NCI-H2196 treated with DMSO at 0.1 percent for 48 hours (cell line): ENCODE measurements at regions not wholly inside any gene's neighbourhood (a gene's known extent, or its start where the extent isn't known, plus 50 kb on each side); places are given as distances from the start of the nearest gene placed in this dataset.

Experiments used
- DNase-seq: peaks from one replicate; lab custom pipeline; 2025; ENCODE audit not compliant: unreplicated experiment; lab: John Stamatoyannopoulos, UW

GRCh38 chr6:105619971-105620741, 217.3 kb upstream of the PREP start:
- DNase-seq = no peak

GRCh38 chr6:105618247-105618646, 215.4 kb upstream of the PREP start:
- no peak for DNase-seq

GRCh38 chr6:105616521-105616920, 213.6 kb upstream of the PREP start:
- DNase-seq = no peak

- no peak for DNase-seq
Observed at GRCh38 chr6:105611606-105612005, 208.7 kb upstream of the PREP start.

GRCh38 chr6:105609375-105609991, 206.6 kb upstream of the PREP start:
- no peak for DNase-seq

- DNase-seq = no peak
Observed at GRCh38 chr6:105608711-105609374, 206.0 kb upstream of the PREP start.

GRCh38 chr6:105607636-105608621, 205.0 kb upstream of the PREP start:
- no peak for DNase-seq

- no peak for DNase-seq
Observed at GRCh38 chr6:105606831-105607463, 204.1 kb upstream of the PREP start.

- no peak for DNase-seq
Observed at GRCh38 chr6:105604587-105604884, 201.7 kb upstream of the PREP start.

GRCh38 chr6:105603788-105604586, 201.1 kb upstream of the PREP start:
- no peak for DNase-seq

- DNase-seq = no peak
Observed at GRCh38 chr6:105601541-105602236, 198.8 kb upstream of the PREP start.

GRCh38 chr6:105600336-105601260, 197.7 kb upstream of the PREP start:
- no peak for DNase-seq

GRCh38 chr6:105598264-105598663, 195.4 kb upstream of the PREP start:
- no peak for DNase-seq

GRCh38 chr6:105596284-105596755, 193.4 kb upstream of the PREP start:
- no peak for DNase-seq

- DNase-seq = no peak
Observed at GRCh38 chr6:105595829-105596228, 192.9 kb upstream of the PREP start.

- no peak for DNase-seq
Observed at GRCh38 chr6:105594821-105595220, 191.9 kb upstream of the PREP start.

GRCh38 chr6:105593805-105594671, 191.2 kb upstream of the PREP start:
- DNase-seq = no peak
